KMS-11 (cell line): ENCODE measurements at regions not wholly inside any gene's neighbourhood (a gene's known extent, or its start where the extent isn't known, plus 50 kb on each side); places are given as distances from the start of the nearest gene placed in this dataset.

Source experiments
- H2AFZ ChIP-seq: fragments of 200-600 bp; sonication (generic); 2 replicates; pipeline ENCODE4 v1.6.1; 2016; ENCODE audit warnings: antibody characterized with exemption, mixed run types, low read depth
- H3K27ac ChIP-seq: fragments of 200-600 bp; sonication (generic); 2 replicates; pipeline ENCODE4 v1.6.1; 2016; ENCODE audit warnings: mild to moderate bottlenecking, mixed run types
- H3K27me3 ChIP-seq: fragments of 200-600 bp; sonication (generic); 2 replicates; pipeline ENCODE4 v1.6.1; 2017; ENCODE audit warnings: mild to moderate bottlenecking, low read depth, mixed run types, moderate library complexity; ENCODE audit not compliant: insufficient read depth
- H3K36me3 ChIP-seq: fragments of 200-600 bp; sonication (generic); 2 replicates; pipeline ENCODE4 v1.6.1; 2017; ENCODE audit warnings: mild to moderate bottlenecking, mixed run types; ENCODE audit not compliant: insufficient read depth
- H3K4me1 ChIP-seq: fragments of 200-600 bp; sonication (generic); 2 replicates; pipeline ENCODE4 v1.6.1; 2016; ENCODE audit warnings: mild to moderate bottlenecking, low read depth, mixed run types; ENCODE audit not compliant: poor library complexity, severe bottlenecking
- H3K4me2 ChIP-seq: fragments of 200-600 bp; sonication (generic); 2 replicates; pipeline ENCODE4 v1.7.0; 2016; ENCODE audit warnings: mild to moderate bottlenecking, mixed run types
- H3K4me3 ChIP-seq: fragments of 200-600 bp; sonication (generic); IDR thresholded peaks from 2 replicates; pipeline ENCODE4 v1.6.1; 2017; ENCODE audit warnings: low read depth, low read length, mixed read lengths; ENCODE audit not compliant: insufficient read depth
- H3K79me2 ChIP-seq: fragments of 200-600 bp; sonication (generic); 2 replicates; pipeline ENCODE4 v1.6.1; 2016; ENCODE audit warnings: low read depth, mixed run types; ENCODE audit not compliant: insufficient read depth
- H3K9ac ChIP-seq: fragments of 200-600 bp; sonication (generic); 2 replicates; pipeline ENCODE4 v1.6.1; 2016; ENCODE audit warnings: mild to moderate bottlenecking, mixed run types
- H4K20me1 ChIP-seq: fragments of 200-600 bp; sonication (generic); 2 replicates; pipeline ENCODE4 v1.6.1; 2016; ENCODE audit warnings: mild to moderate bottlenecking, mixed run types; ENCODE audit not compliant: insufficient read depth
- TF ChIP-seq, protein P1 (sequence below): fragments of 200-600 bp; sonication (generic); conservative IDR thresholded peaks from 2 replicates; pipeline ENCODE4 v1.6.1; 2017; ENCODE audit warnings: low read depth, mild to moderate bottlenecking, antibody characterized with exemption, low read length, moderate library complexity, mixed read lengths

DNA sequence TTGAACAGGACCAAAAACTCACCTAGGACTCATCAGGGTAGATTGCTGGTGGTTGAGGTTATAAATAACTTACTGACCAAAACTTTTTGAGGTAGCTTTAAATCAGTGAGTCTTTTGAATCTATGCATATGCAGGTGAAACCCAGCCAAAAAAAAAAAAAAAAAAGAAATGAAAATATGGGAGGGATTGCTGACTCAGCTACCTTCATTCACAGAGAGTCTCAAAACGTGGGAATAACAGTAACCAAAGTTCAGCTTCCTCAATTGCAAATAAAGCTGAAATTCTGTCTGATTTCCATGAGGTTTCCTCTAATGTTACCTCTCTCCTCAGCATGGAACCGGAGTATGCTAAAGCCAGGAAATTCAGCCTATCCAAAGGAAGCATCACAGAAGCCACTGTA, 95.2 kb upstream of the SEMA6D start:
- H3K9ac ChIP-seq = no peak overlapping the region
- no peak overlapping the region for H3K4me3 ChIP-seq
- no peaks in the 10 kb centered on the region for H3K79me2 ChIP-seq
- no peak overlapping the region for H3K27ac ChIP-seq
- no peak overlapping the region for H3K4me2 ChIP-seq
- no peak overlapping the region for H2AFZ ChIP-seq
- H3K36me3 ChIP-seq = no peaks in the 10 kb centered on the region
- no peaks in the 10 kb centered on the region for H3K27me3 ChIP-seq
- no peaks in the 10 kb centered on the region for H4K20me1 ChIP-seq
- no peaks in the 10 kb centered on the region for H3K4me1 ChIP-seq
- TF ChIP-seq, protein P1, sequence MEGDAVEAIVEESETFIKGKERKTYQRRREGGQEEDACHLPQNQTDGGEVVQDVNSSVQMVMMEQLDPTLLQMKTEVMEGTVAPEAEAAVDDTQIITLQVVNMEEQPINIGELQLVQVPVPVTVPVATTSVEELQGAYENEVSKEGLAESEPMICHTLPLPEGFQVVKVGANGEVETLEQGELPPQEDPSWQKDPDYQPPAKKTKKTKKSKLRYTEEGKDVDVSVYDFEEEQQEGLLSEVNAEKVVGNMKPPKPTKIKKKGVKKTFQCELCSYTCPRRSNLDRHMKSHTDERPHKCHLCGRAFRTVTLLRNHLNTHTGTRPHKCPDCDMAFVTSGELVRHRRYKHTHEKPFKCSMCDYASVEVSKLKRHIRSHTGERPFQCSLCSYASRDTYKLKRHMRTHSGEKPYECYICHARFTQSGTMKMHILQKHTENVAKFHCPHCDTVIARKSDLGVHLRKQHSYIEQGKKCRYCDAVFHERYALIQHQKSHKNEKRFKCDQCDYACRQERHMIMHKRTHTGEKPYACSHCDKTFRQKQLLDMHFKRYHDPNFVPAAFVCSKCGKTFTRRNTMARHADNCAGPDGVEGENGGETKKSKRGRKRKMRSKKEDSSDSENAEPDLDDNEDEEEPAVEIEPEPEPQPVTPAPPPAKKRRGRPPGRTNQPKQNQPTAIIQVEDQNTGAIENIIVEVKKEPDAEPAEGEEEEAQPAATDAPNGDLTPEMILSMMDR = no peak

DNA sequence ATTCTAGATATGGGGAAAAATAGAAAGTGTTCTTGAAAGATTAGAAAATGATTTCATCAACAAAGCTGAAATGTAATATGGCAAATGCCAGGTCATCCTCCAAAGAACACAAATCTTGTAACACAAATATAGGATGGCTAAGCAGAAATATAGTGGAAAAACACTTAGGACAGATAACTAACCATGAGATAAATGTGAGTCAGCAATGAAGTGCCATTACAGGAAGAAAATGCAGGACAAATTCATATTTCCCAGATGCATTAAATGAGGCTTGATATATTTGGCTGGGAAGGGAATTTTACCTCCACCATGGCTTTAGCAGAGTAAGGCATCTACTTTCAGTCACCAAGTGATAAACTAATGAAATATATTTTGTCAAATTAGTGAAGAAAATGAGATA, 92.8 kb upstream of the SEMA6D start:
- Histone ChIP-seq H3K4me3 (no peak overlapping the region), H3K4me2 (no peak overlapping the region), H3K79me2 (no peaks in the 10 kb centered on the region), H3K27ac (no peak overlapping the region), H3K36me3 (no peaks in the 10 kb centered on the region), H4K20me1 (no peaks in the 10 kb centered on the region), H3K27me3 (no peaks in the 10 kb centered on the region), H3K4me1 (no peaks in the 10 kb centered on the region), H2AFZ (no peak overlapping the region), H3K9ac (no peak overlapping the region)
- TF ChIP-seq, protein P1 = no peak

DNA sequence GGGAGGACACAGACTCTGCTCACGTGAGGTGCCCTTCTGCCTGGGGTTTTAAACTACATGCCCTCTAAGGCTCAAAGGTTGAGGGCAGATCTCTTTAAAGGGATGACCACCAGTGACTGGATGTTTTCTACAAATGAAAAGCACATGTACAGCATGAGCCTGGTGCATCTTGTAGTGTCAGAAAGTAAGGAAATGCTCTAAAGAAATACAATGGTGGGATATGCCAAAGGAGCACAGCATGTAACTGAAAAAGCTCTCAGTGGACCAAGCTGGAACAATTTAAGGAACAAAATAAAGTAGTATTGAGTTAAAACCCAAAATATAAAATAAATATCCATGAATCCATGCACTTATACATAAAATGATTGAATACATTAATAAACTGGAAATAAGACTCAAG, 78.3 kb upstream of the SEMA6D start:
- H3K9ac ChIP-seq = no peak overlapping the region
- no peak overlapping the region for H3K27ac ChIP-seq
- H3K27me3 ChIP-seq = no peaks in the 10 kb centered on the region
- no peaks in the 10 kb centered on the region for H3K4me1 ChIP-seq
- no peaks in the 10 kb centered on the region for H3K36me3 ChIP-seq
- TF ChIP-seq, protein P1 = no peak
- no peaks in the 10 kb centered on the region for H3K79me2 ChIP-seq
- H3K4me3 ChIP-seq = no peak overlapping the region
- H3K4me2 ChIP-seq = no peak overlapping the region
- no peaks in the 10 kb centered on the region for H4K20me1 ChIP-seq
- H2AFZ ChIP-seq = no peak overlapping the region

DNA sequence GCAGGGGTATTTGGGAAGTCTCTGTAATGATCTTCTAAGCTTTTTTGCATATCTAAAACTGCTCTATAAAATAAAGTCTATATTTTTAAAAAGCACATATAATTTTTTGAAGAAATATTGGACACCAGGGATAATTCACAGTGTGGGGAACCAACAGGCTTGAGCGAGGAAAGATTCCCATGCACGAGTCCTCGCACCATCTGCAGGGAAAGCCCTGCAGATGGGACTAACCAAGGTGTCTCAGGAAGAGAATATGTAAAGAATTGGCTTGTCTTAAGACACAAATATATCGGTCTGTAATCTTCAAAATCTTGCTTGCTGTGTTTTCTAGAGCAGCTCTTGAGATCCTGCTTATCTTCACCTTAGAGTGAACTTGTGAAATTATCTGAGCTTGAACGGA, 77.2 kb upstream of the SEMA6D start:
- H3K9ac ChIP-seq = no peak overlapping the region
- H3K4me3 ChIP-seq = no peak overlapping the region
- no peaks in the 10 kb centered on the region for H3K27me3 ChIP-seq
- TF ChIP-seq, protein P1 = no peak
- no peaks in the 10 kb centered on the region for H3K4me1 ChIP-seq
- H4K20me1 ChIP-seq = no peaks in the 10 kb centered on the region
- H3K4me2 ChIP-seq = no peak overlapping the region
- no peaks in the 10 kb centered on the region for H3K79me2 ChIP-seq
- H2AFZ ChIP-seq = no peak overlapping the region
- H3K27ac ChIP-seq = no peak overlapping the region
- no peaks in the 10 kb centered on the region for H3K36me3 ChIP-seq

DNA sequence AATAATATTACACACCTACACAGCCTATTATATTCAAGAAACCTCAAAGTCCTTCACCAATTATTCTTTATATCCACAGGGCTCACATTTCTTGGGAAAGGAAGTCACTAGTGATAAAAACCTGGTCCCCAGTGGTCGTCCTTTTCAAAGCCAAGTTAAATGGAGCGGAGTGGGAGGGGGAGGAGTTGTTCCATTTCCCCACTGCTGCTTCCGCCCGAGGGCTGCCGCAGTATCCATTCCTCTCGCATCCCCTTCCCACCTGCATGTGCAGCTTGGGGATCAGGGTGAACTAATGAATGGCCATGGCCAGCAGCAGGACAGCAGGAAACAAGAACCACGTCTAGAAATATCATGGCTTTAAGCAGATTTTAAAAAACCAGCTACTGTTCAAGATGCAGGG, 76.4 kb upstream of the SEMA6D start:
- no peaks in the 10 kb centered on the region for H3K79me2 ChIP-seq
- no peak overlapping the region for H3K27ac ChIP-seq
- TF ChIP-seq, protein P1 = no peak
- H3K36me3 ChIP-seq = no peaks in the 10 kb centered on the region
- H3K27me3 ChIP-seq = no peaks in the 10 kb centered on the region
- H3K9ac ChIP-seq = no peak overlapping the region
- no peak overlapping the region for H3K4me3 ChIP-seq
- H2AFZ ChIP-seq = no peak overlapping the region
- H4K20me1 ChIP-seq = no peaks in the 10 kb centered on the region
- no peak overlapping the region for H3K4me2 ChIP-seq
- H3K4me1 ChIP-seq = peaks cover 4% of the 10 kb centered on the region
